UCSD-AML1 (cell line): ENCODE measurements at regions not wholly inside any gene's neighbourhood (a gene's known extent, or its start where the extent isn't known, plus 50 kb on each side); places are given as distances from the start of the nearest gene placed in this dataset.
"Not testable (repeated sequence)": the region's sequence is repeated elsewhere in the genome, so short reads cannot be mapped to it uniquely, and the experiment has no call there.

Experiments used
- DNase-seq: peaks from one replicate; lab custom pipeline; 2025; ENCODE audit not compliant: unreplicated experiment; lab: John Stamatoyannopoulos, UW

DNA sequence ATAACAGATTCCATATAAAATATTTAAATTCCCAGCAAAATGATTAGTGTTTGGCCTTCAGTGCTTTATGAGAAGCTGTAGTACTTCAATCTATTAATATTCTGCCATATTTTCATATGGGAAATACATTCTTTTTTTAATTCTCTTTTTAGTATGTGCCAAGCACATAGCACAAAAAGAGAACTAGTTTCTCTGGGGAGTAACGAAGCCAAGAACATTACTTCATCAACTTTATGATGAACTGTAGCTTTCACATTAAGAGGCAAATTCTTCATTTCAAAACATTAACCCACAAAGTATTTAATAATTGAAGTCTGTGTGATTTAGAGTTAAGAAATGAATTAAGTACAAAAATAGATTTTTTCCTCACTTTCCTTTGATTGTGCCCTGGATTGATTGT lies 281.0 kb upstream of the EYS start:
- no peak for DNase-seq

- DNase-seq, result no peak
Observed at GRCh38 chr6:65984089-65984488, 277.1 kb upstream of the EYS start.

DNA sequence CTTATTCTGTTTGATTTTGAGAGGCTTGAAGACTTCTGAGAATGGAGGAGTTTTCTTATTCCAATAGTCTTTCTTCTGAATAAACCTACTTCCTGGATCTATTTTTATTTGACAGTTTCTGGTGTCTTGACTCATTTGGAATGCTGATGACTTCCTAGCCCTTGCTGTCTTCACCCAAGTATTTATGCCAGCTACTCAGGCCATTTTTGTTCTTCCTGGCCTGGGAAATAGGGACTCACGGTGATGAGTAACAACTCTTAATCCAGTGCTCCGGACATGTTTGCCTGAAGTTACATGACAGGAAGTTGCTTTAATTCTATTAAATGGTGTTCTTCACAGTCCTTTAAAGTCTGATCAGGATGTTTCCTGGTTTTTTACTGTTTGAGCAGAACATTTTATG lies 272.1 kb upstream of the EYS start:
- DNase-seq, result no peak

- DNase-seq, result not testable (repeated sequence)
Observed at GRCh38 chr6:65971252-65971651, 264.2 kb upstream of the EYS start.

- no peak for DNase-seq
Observed at GRCh38 chr6:65964261-65964660, 257.2 kb upstream of the EYS start.

DNA sequence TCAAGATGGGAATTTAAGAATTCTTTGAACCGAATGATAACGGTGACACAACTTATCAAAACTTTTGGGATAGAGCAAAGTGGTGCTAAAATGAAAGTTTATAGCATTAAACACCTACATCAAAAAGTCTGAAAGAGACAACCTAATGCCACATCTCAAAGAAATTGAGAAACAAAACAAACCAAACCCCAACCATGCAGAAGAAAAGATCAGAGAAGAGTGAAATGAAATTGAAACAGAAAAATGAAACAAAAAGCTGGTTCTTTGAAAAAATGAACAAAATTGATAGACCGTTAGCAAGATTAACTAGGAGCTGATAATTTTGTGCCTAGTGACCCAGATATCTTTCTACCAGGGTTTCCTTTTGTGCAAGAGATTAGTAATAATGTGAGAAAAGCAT lies 248.0 kb upstream of the EYS start:
- no peak for DNase-seq

- DNase-seq, result no peak
Observed at GRCh38 chr6:65948062-65948461, 241.0 kb upstream of the EYS start.

DNA sequence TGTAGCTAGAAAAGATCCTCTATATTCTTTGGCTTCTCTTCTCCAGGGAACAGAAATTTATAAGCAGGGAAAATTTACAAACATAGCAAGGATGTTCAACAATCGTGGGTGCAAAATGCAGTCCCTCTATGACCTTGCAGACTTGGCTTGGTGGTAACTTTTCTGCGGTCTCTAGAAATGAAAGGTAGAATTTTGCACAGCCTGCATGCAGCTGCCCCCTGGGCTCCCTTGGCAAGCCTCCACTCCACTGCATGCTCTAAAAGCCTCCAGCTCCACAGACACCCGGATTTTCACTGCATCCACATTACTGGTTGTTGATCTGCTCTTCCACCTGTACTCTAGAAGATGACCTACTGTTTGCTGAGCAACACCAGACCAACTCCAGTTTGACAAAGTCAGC lies 236.5 kb upstream of the EYS start:
- DNase-seq, result no peak

- no peak for DNase-seq
Observed at GRCh38 chr6:65943051-65943450, 236.0 kb upstream of the EYS start.

GRCh38 chr6:65938000-65938399 lies 231.0 kb upstream of the EYS start:
- DNase-seq, result no peak

DNA sequence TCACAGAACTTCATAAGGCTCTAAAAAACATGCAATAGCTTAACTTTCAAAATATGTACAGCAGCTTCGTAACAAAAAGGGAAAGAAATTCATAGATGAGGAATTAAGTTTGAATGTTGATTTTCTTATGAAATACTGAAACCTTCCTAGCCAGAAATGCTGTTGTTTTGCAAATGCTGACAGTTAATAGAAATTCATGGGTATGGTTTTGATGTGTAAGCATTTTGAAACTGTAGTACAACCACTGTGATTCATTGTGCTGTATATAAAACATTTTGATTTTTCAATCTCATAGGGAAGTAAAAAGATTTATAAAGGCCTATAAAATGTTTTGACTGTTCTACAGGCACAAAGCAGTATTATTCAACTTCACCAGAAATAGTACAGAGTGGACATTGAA lies 228.4 kb upstream of the EYS start:
- no peak for DNase-seq

DNA sequence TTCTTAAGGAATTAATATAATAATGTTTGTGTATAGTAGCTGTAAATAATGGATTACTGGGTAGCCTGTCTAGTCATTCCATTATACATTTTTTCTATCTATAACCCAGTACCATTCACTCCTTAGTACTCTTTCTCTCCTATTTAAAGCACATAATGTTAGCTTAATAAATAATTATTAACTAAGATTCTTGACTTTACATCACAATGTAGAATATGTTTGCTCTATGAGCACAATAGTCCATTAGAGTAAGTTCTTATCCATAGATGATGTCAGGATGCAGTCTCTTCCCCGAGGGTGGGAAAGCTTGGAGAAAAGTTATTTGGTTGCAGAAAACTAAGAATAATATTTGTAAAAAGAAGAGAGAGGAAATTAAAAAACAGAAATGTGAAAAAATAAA lies 226.4 kb upstream of the EYS start:
- no peak for DNase-seq

GRCh38 chr6:65927141-65927540 lies 220.1 kb upstream of the EYS start:
- no peak for DNase-seq

- DNase-seq, result no peak
Observed at GRCh38 chr6:65924411-65924810, 217.4 kb upstream of the EYS start.

DNA sequence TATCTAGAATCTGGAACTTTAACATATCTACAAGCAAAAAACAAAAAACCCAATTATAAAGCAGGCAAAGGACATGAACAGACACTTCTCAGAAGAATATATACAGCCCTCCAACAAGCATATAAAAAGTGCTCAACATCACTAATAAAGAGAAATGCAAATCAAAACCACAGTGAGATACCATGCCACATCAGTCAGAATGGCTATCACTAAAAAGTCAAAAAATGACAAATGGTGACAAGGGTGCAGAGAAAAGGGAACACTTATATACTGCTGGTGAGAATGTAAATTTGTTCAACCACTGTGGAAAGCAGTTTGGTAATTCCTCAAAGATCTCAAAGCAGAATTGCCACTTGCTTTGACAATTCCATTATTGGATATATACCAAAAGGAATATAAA lies 215.0 kb upstream of the EYS start:
- no peak for DNase-seq

- no peak for DNase-seq
Observed at GRCh38 chr6:65908065-65908464, 201.0 kb upstream of the EYS start.

DNA sequence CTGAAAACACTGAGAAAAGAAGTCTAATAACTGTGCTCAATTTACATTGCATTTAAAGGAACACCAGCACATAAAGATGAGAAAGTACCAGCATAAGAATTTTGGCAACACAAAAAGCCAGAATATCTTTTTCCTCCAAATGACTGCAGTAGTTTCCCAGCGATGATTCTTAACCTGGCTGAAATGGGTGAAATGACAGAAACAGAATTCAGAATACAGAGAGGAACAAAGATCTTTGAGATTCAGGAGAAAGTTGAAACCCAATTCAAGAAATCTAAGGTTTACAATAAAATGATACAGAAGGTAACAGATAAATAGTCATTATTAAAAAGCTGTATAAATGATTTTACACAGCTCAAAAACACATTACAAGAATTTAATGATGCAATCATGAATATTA lies 197.0 kb upstream of the EYS start:
- no peak for DNase-seq

- no peak for DNase-seq
Observed at GRCh38 chr6:65900928-65901327, 193.9 kb upstream of the EYS start.

DNA sequence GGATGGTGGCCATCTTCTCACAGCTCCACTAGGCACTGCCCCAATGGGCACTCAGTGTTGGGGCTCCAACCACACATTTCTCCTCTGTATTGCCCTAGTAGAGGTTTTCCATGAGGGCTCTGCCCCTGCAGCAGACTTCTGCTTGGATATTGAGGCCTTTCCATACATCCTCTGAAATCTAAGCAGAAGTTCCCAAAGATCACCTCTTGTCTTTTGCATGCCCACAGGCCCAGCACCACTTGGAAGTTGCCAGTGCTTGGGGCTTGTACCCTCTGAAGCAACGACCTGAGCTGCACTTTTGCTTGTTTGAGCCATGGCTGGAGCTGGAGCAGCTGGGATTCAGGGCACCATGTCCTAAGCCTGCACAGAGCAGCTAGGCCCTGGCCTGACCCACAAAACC lies 189.1 kb upstream of the EYS start:
- DNase-seq, result no peak

- DNase-seq, result no peak
Observed at GRCh38 chr6:65876668-65877067, 169.6 kb upstream of the EYS start.

DNA sequence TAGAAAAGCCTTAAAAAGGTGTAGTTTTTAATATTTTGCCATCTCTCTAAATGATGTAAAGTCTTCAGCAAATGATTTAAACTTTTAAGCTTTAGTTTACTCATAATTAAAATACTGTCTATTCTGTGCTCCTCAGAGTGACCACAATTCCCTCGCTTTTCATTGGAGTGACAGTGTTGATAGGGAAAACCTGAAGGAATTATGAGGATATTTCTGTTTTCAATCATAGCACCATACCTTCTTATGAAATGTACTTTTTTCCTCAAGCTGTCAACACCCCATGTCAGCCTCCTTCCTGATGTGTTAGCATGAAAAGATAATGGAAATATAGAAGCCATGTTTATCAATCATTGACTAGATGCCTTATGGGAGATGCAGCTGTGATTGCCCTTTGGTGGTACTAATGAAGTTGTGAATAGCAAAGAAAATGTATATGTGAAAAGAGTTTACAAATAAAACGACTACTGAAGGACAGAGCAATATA lies 145.4 kb upstream of the EYS start:
- DNase-seq, result no peak

GRCh38 chr6:65830151-65830550 lies 123.1 kb upstream of the EYS start:
- no peak for DNase-seq

DNA sequence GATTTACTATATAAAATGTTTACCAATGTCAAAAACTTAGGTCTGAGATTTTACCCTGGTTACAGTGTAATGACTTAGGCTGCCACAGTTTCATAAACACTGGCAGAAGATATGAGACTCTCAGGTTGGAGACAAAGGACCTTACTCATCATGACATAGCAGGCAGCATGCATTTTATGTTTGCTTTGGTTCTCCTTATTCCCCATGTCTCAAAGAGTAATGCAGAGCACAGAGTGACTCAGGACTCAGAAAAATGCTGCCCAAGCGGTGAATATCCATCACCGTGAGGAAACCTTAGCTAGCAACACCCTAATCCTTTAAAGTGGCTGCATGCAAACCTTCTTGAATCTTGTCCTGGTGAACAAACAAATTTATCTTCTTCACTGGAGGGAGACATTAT lies 112.1 kb upstream of the EYS start:
- DNase-seq, result no peak

- no peak for DNase-seq
Observed at GRCh38 chr6:65818576-65818975, 111.5 kb upstream of the EYS start.
